Upper lobe of left lung (tissue), 4 donors: ENCODE measurements at regions not wholly inside any gene's neighbourhood (a gene's known extent, or its start where the extent isn't known, plus 50 kb on each side); places are given as distances from the start of the nearest gene placed in this dataset.

Experiments used
- CTCF ChIP-seq, 6 experiments: fragments of 450-650 bp in 4 of 6; fragments of 200-600 bp in 2 of 6; sonication (generic) in 2 of 6; IDR thresholded peaks; one replicate each; pipeline ENCODE4 v1.5.1; 2016 to 2019; ENCODE audit warnings: antibody characterized with exemption in 6 of 6
- EP300 ChIP-seq, 4 donors: sonication (generic); formaldehyde crosslinking; IDR thresholded peaks; one replicate each; pipeline ENCODE4 v1.5.1; 2017; ENCODE audit warnings: antibody characterized with exemption in 4 of 4, control low read depth in 2 of 4
- POLR2A ChIP-seq, 4 donors: fragments of 450-650 bp; IDR thresholded peaks; one replicate each; pipeline ENCODE4 v1.5.1; 2016 to 2017; ENCODE audit warnings: antibody characterized with exemption in 4 of 4, mild to moderate bottlenecking in 2 of 4
- POLR2AphosphoS5 ChIP-seq, 2 donors: sonication (generic); formaldehyde crosslinking; IDR thresholded peaks; one replicate each; pipeline ENCODE4 v1.5.1; 2017; ENCODE audit warnings: antibody characterized with exemption in 2 of 2

GRCh38 chr10:45555795-45556194 lies 116.8 kb downstream of the ZFAND4 start:
- TF ChIP-seq CTCF (IDR thresholded peaks at IDR 0.05) (no peak), POLR2AphosphoS5 (IDR thresholded peaks at IDR 0.05) (no peak), POLR2A (IDR thresholded peaks at IDR 0.05) (no peak), EP300 (IDR thresholded peaks at IDR 0.05) (no peak)
